Keratinocyte (primary cell): ENCODE measurements at regions not wholly inside any gene's neighbourhood (a gene's known extent, or its start where the extent isn't known, plus 50 kb on each side); places are given as distances from the start of the nearest gene placed in this dataset.

Source experiments
- CTCF ChIP-seq, 3 experiments: IDR thresholded peaks in 1 of 3; conservative IDR thresholded peaks in 1 of 3; optimal IDR thresholded peaks in 1 of 3; 2 replicates in 2 of 3; 3 replicates in 1 of 3; pipeline versions ENCODE3 to v1.5.1; 2011; ENCODE audit warnings: low read length in 3 of 3, mild to moderate bottlenecking in 3 of 3, moderate library complexity in 2 of 3, control low read depth in 1 of 3, inconsistent platforms in 1 of 3; ENCODE audit not compliant: insufficient read depth in 2 of 3; ENCODE audit errors: extremely low read depth in 1 of 3
- EZH2 ChIP-seq: IDR thresholded peaks from one replicate; pipeline ENCODE4 v1.6.1; 2012; ENCODE audit warnings: inconsistent platforms, mild to moderate bottlenecking, low read length, moderate library complexity

- TF ChIP-seq CTCF (optimal IDR thresholded peaks at IDR 0.05 in 1 of 3, IDR thresholded peaks at IDR 0.05 in 1 of 3, conservative IDR thresholded peaks at IDR 0.05 in 1 of 3; ENCODE audit: extremely low read depth in 1 of 3, insufficient read depth in 2 of 3, low read length in 3 of 3) = no peak
- no peak for TF ChIP-seq EZH2
Measured at GRCh38 chr1:103854279-103854678, 104.6 kb downstream of the AMY1C start.
